ENCODE measurements at regions not wholly inside any gene's neighbourhood (a gene's known extent, or its start where the extent isn't known, plus 50 kb on each side); places are given as distances from the start of the nearest gene placed in this dataset.

GRCh38 chr2:41500895-41501294, 546.9 kb upstream of the PKDCC start:
- no peak for DNase-seq

- DNase-seq, result no peak
Observed at GRCh38 chr2:41502752-41503151, 545.1 kb upstream of the PKDCC start.

GRCh38 chr2:41504532-41504931, 543.3 kb upstream of the PKDCC start:
- DNase-seq, result no peak

DNA sequence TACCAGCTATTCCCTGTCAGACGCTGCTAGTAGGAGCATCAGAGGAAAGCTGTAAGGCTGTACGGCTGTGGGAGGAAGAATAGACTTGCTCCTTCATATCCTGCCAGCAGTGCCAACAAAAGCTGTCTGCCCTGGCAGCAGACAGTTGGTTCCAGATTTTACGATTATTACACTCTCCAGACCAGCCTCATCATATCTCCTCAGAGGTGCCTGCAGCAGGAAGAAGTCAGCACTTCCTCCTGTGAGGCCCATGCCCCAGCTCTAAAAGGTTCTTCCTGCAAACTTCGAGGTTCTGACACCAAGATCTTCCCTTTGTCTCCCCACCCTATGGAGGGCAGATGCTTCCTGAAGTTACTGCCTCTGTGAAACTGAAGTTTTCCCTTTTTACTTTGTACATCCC, 537.7 kb upstream of the PKDCC start:
- no peak for DNase-seq

DNA sequence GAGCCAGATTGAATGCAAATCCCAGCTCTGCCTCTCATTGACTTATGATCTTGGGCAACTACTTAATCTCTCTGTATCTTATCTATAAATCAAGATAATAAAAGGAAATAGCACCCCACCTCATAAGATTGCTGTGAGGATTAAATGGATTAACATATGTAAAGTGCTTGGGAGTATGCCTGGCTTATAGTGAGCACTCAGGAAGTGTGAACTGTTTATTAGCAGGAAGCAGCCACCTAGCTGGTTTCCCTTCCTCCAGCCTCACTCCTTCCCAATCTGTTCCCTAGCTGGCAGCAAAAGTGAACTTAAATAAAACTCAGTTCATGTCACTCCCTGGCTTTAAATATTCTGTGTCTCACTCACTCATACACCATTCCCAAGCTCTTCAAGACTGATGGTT, 526.6 kb upstream of the PKDCC start:
- DNase-seq, result no peak

DNA sequence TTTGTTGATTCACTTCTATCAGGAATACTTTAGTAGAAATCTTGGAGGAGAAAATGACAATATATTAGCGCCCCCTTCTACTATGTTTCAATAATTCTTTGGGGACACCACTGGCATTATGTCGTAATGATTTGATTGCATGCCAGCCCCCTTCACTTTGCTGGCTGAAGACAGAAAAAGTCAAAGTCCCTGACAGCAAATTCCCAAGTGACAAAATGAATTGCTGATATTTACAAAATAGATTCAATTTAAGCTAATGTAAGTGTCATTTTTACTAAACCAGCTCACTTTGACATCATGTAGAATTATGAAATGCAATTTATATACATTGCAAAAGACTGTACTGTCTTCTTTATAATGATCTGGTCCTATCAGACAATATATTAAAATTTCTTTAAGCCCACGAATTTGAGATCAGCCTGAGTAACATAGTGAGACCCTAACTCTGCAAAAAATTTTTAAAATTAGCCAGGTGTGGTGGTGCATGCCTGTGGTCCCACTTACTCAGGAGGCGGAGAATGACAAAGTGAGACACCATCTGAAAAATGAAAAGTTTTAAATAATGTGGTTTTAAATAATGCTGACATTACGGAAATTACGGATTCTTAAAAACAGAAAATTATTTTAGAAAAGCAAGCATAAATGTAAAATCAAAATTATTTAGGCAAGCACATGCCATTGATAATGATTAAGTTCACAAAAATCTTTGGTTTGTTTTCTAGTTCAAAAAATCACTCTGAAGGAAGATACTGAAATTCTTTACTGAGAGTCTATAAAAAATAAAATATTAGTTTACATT, 520.1 kb upstream of the PKDCC start:
- no peak for DNase-seq

DNA sequence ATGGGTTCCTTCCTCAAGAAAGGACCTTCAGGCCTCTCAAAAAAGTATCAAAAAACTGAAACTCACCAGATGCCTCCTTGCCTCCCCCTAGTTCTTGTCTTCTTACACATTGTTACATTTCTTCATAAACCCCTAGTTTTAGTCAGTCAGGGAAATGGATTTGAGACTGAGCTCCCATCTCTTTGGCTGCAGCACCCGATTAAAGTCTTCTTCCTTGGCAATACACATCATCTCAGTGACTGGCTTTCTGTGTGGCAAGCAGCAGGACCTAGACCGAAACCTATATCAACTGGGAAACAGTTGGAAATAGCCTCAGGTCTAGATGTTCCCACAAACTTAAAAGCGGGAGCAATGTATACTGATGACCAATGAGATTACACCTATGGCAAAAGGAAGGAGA, 512.2 kb upstream of the PKDCC start:
- no peak for DNase-seq

DNA sequence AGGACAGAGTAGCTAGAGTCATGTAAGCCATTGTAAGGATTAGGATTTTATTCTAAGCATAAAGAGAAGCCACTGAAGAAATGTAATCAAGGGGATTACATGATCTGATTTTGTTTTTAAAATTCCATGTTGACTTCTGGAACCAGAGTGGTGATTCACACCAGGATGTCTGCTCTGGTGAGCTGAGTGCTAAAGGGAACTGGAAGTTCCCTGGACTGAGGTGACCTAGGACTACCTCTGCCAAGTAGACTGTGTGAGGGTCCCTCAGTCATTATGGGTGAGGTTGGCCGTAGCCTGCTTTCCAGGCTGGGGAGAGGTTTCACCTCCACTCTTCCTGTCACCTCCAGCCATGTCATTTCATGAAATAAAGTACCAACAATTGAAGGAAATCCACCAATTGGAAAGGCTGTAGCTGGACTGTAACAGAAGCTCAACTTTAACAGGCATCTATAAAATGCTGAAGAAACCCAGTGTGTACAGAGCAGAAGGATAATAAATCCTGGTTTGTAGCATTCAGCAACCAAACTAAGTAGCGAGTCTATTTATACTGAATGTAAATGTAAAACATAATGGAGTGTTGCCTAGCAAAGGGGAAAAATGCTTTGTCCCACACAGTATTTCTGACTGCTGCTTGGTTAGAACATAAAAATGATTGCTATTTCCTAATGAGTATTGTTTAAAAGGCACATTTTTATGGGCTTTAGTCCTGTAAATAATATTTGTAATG, 507.4 kb upstream of the PKDCC start:
- DNase-seq, result no peak

GRCh38 chr2:41543726-41544125, 504.1 kb upstream of the PKDCC start:
- DNase-seq, result no peak

DNA sequence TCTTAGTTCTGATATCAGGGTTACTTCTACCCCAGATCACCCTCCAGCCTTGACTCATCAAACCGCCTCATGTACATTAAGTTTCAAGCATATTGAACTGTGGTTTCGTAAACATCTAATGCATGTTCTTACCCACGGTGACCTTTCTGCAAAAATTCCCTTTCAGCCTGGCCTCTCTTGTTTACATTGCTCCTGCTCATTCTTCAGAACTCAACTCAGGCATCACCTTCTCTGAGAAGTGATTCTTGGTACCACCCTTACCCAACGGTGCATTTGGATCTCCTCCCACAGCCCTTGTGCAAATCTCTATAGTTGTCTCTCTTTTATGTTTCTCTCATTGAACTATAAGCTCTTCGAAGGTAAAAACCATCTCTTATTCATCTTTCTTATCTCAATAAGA, 503.1 kb upstream of the PKDCC start:
- DNase-seq, result no peak

DNA sequence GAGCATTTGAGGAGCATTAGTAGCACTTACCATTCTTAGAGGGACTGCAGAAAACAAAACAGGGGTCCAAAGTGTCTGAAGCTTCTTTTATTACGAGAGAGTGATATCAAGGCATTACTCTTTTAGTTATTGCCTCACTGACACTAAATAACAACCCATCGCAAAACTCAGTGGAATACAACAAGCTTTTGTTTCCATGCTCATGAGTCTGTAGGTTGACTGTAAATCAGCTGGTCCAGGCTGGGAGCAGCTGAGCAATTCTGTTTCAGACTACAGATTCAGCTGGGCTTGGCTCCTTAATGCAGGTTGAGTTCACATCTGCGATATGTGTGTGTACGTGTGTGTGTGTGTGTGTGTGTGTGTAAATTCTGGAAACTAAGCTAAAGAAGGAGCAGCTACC, 501.8 kb upstream of the PKDCC start:
- no peak for DNase-seq

DNA sequence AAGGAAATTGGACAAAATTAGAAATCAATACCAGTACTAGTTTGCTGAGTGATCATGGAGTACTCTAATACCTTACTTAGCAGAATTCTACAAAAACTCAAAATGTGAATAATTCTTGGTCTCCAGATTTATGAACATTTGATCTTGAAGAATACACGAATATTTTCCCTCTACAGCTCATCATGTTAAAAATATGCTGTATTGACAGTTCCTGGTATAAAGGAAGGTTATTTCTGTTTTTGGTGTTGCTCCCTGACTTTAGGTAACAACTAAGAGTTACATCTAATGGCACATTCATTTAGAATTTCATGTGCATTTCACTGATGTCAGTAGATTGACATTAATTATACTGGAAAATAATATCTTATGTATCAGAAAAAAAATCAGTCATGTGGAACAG, 479.2 kb upstream of the PKDCC start:
- no peak for DNase-seq

GRCh38 chr2:41572154-41572553, 475.7 kb upstream of the PKDCC start:
- no peak for DNase-seq

GRCh38 chr2:41576423-41576822, 471.4 kb upstream of the PKDCC start:
- DNase-seq, result no peak

GRCh38 chr2:41579806-41580205, 468.0 kb upstream of the PKDCC start:
- DNase-seq, result no peak

DNA sequence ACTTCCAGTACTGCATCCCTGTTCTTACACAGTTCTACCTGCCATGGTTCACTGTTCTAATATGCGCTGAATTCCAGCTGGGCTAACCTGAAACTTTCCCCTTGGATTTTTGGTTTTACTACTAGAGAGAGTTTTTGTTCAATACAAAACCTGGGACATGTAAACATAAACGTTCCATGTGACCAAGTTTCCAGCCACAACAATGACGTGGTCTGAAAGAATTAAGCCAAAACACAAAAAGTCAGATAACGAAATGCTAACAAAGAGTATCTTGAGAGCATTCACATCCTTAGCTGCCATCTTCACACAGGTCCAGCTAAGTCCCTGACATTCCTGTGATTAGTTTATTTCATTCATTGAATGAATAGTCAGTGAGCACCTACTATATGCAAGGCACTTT, 467.0 kb upstream of the PKDCC start:
- no peak for DNase-seq

- no peak for DNase-seq
Observed at GRCh38 chr2:41595240-41595639, 452.6 kb upstream of the PKDCC start.

DNA sequence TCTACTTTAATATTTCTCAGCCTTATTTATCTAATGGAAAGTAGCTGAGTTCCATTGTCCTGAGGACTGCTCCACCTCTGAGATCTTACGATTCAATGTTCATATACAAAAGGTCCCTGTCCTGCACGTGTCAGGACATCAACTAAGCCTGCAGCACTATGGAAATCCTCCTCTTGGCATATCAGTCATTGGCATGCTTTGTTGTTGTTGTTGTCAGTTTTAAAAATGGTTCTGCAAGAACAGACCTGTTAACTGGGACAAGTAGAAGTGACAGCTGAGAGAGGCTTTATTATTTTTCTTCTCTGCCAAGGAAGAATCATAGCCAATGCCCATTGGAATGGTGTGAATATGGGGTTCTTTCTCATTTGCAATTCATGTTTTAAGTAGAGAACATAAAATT, 450.1 kb upstream of the PKDCC start:
- no peak for DNase-seq

DNA sequence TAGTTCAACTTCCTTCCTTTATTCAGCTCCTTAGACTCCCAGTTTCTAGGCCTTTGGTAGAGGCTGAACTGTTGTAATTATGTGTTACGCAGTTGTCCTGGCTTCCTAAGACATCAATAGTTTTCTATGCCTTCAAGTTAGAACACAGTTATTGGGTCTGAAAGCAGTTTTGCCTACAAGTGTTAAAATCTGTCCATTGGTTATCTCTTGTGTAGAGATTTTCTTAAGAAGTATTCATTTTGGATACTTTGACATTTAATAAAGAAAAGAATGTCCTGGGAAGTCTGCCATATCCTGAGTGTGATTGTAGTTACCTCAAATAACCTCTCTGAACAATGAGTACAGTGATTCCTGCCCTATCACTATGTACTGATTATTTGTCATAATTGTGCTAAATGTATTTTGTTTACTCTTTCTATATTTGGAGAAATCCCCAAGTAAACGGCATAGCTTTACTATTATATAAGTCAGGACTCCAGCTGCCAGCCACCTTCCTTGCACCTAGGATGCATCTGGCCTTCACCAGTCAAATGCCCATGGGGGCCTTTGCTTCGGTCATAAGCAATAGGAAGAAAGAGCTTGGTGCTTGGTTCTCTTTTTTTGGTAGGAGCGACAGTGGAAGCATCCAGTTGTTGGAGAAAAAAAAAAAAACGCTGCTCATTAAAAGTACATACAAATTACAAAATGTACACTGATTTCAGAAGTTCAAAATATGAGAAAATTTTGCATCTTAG, 449.5 kb upstream of the PKDCC start:
- DNase-seq, result no peak

GRCh38 chr2:41600460-41600859, 447.4 kb upstream of the PKDCC start:
- DNase-seq, result no peak

- DNase-seq, result no peak
Observed at GRCh38 chr2:41602341-41602740, 445.5 kb upstream of the PKDCC start.

DNA sequence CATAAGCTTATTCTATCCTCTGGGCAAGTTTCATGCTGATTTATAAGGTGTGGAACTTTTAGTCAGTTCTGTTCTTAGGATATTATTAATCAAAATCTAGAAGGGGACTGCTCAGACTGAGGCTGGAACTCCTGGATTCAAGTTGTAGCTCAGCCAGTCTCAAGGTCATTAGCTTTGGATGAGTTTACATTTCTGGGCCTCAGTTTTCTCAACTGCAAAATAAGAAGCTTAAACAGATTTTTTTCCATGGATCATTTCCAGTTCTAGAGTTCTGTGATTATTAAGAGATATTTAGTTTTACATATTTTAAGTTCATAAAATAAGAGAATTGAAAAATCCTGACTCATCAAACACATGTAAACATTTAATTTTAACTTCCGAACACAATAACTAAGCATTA, 442.5 kb upstream of the PKDCC start:
- no peak for DNase-seq

DNA sequence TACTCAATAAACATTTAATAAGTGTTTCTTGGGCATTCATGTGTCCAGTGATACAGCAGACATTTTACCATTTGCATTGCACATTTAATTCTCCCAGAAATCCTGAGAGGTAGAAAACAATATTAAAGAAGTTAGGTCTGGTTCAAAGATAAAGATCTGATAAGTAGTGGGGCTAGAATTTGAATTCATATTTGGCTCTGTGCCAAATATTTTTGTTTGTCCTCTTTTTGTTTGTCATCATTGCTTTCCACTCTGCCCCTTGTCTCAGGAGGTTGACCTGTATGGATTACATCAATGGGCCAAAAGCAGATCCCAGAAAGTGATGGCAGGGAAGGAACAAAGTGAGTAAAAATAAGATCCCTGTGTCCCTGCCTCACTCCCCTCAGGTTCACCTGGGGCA, 441.9 kb upstream of the PKDCC start:
- no peak for DNase-seq

Measured in CD4-positive, alpha-beta T cell treated with Interleukin-10 for 1 hour (primary cell).